ENCODE measurements at regions not wholly inside any gene's neighbourhood (a gene's known extent, or its start where the extent isn't known, plus 50 kb on each side); places are given as distances from the start of the nearest gene placed in this dataset.

- H3K36me3 ChIP-seq (ENCODE audit: control insufficient read depth, insufficient read depth, low read length): no peaks in the 10 kb centered on the region
- POLR2A ChIA-PET: no interaction called here
- no peak overlapping the region for H3K4me3 ChIP-seq (ENCODE audit: low read depth, low read length)
- CTCF ChIA-PET: no interaction called here
- no peak for TF ChIP-seq CTCF (IDR thresholded peaks at IDR 0.05; ENCODE audit: insufficient read depth, low read depth, low read length)
- H3K27me3 ChIP-seq (ENCODE audit: control insufficient read depth, insufficient read depth, low read length): no peaks in the 10 kb centered on the region
- no peak for DNase-seq (ENCODE audit: low read depth)
These were observed 536.8 kb upstream of the DPP6 start for GRCh38 chr7:153515359-153515758.

GRCh38 chr7:153518201-153518984 is 533.8 kb upstream of the DPP6 start:
- CTCF ChIA-PET: no interaction called here
- no peaks in the 10 kb centered on the region for H3K27me3 ChIP-seq (ENCODE audit: control insufficient read depth, insufficient read depth, low read length)
- no peaks in the 10 kb centered on the region for H3K36me3 ChIP-seq (ENCODE audit: control insufficient read depth, insufficient read depth, low read length)
- DNase-seq (ENCODE audit: low read depth): no peak
- POLR2A ChIA-PET: no interaction called here
- TF ChIP-seq CTCF (IDR thresholded peaks at IDR 0.05; ENCODE audit: insufficient read depth, low read depth, low read length): no peak
- H3K4me3 ChIP-seq (ENCODE audit: low read depth, low read length): no peak overlapping the region

GRCh38 chr7:153521370-153521769 is 530.8 kb upstream of the DPP6 start:
- TF ChIP-seq CTCF (IDR thresholded peaks at IDR 0.05; ENCODE audit: insufficient read depth, low read depth, low read length): no peak
- POLR2A ChIA-PET: no interaction called here

DNA sequence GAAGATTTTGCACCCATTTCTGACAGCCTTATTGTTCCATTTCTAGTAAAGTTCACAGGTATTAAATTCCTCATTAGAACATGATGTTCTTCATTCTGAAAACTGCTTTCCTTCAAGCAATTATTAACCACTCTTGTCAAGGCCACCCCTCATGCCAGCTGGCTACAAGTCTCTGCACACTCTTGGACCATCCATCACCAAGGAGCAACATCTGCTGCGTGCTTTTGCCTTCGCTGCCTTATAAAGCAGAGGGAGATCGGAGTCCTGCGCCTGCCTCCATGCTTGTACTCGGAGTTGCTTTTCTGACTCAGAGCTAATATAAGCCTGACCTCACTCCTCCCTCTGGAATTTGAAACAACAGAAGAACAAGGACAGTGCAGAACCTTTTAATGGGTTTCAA is 529.9 kb upstream of the DPP6 start:
- Histone ChIP-seq H3K4me3 (ENCODE audit: low read depth, low read length) (no peak overlapping the region), H3K36me3 (ENCODE audit: control insufficient read depth, insufficient read depth, low read length) (no peaks in the 10 kb centered on the region), H3K27me3 (ENCODE audit: control insufficient read depth, insufficient read depth, low read length) (no peaks in the 10 kb centered on the region)
- ChIA-PET CTCF (no interaction called here), POLR2A (no interaction called here)
- no peak for TF ChIP-seq CTCF (IDR thresholded peaks at IDR 0.05; ENCODE audit: insufficient read depth, low read depth, low read length)
- no peak for DNase-seq (ENCODE audit: low read depth)

More at GRCh38 chr7:153521370-153521769, 530.8 kb upstream of the DPP6 start:
- CTCF ChIA-PET: no interaction called here
- Histone ChIP-seq H3K4me3 (ENCODE audit: low read depth, low read length) (no peak overlapping the region), H3K36me3 (ENCODE audit: control insufficient read depth, insufficient read depth, low read length) (no peaks in the 10 kb centered on the region), H3K27me3 (ENCODE audit: control insufficient read depth, insufficient read depth, low read length) (no peaks in the 10 kb centered on the region)
- DNase-seq (ENCODE audit: low read depth): no peak

DNA sequence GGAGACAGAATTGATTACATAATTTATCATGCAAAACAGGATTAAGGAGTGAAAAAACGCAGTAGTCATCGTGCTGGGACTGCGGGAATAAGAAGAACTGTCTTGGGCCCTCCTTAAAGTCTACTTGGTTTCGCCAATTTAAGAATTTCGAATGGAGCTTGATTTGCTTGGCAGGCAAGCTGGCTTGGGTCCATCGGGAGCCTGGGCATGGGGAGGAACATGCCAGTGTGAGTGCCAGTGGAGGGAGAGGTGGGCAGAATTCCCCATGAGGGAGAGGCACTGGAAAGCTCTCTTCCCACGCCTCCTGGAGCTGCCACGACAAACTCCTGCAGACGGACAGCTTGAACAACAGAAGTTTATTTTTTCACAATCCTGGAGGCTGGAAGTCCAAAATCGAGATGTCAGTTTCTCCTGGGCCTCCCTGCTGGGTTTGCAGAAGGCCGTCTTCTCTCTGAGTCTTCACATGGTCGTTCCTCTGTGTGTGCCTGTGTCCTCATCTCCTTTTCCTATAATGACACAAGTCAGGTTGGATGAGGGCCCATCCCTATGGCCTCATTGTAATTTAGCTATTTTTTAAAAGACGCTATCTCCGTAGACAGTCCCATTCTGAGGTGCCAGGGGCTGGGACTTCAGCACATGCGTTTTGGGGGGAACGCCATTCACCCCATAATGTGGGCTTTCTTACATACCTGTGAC is 528.7 kb upstream of the DPP6 start:
- DNase-seq (ENCODE audit: low read depth): no peak
- ChIA-PET CTCF (no interaction called here), POLR2A (no interaction called here)
- no peaks in the 10 kb centered on the region for H3K27me3 ChIP-seq (ENCODE audit: control insufficient read depth, insufficient read depth, low read length)
- no peaks in the 10 kb centered on the region for H3K36me3 ChIP-seq (ENCODE audit: control insufficient read depth, insufficient read depth, low read length)
- no peak for TF ChIP-seq CTCF (IDR thresholded peaks at IDR 0.05; ENCODE audit: insufficient read depth, low read depth, low read length)
- H3K4me3 ChIP-seq (ENCODE audit: low read depth, low read length): no peak overlapping the region

Data from BJ (cell line).